BE2C (cell line): ENCODE measurements at regions not wholly inside any gene's neighbourhood (a gene's known extent, or its start where the extent isn't known, plus 50 kb on each side); places are given as distances from the start of the nearest gene placed in this dataset.

ENCODE experiments used
- DNase-seq: peaks from one replicate; pipeline ENCODE4 v3.0.0-alpha.2; 2020
- H3K27me3 ChIP-seq: fragments of 250-450 bp; sonication (Bioruptor Pico); 2 replicates; pipeline ENCODE4 v1.5.1; 2020; ENCODE audit warnings: mild to moderate bottlenecking
- H3K36me3 ChIP-seq: fragments of 250-450 bp; sonication (Bioruptor Pico); 2 replicates; pipeline ENCODE4 v1.5.1; 2020; ENCODE audit warnings: mild to moderate bottlenecking
- H3K4me1 ChIP-seq: fragments of 250-450 bp; sonication (Bioruptor Pico); 2 replicates; pipeline ENCODE4 v1.5.1; 2020
- H3K4me3 ChIP-seq: 2 replicates; pipeline ENCODE4 v1.5.1; 2011; ENCODE audit warnings: low read depth, low read length
- H3K9me3 ChIP-seq: fragments of 250-450 bp; sonication (Bioruptor Pico); 2 replicates; pipeline ENCODE4 v1.5.1; 2020
- CTCF ChIP-seq: IDR thresholded peaks from 2 replicates; pipeline ENCODE4 v1.5.1; 2012; ENCODE audit warnings: mild to moderate bottlenecking, low read depth, low read length

DNA sequence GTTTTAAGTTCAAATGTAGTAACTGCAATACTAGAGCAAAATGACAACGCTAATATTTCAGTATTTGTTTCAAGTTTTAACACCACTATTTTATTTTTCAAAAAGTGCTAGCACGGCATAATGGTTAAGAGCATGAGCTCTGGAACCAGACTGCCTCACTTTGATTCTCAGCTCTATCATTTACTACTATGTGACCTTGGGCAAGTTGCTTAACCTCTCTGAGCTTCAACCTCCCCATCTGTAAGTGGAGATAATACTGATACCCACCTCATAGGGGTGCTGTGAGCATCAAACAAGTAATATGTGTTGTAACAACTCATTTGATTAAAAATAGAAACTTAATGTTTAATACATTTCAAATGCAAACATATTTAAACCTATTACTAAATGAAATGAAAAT is 115.4 kb upstream of the NPHP3 start:
- no peak for TF ChIP-seq CTCF
- no peaks in the 10 kb centered on the region for H3K27me3 ChIP-seq

DNA sequence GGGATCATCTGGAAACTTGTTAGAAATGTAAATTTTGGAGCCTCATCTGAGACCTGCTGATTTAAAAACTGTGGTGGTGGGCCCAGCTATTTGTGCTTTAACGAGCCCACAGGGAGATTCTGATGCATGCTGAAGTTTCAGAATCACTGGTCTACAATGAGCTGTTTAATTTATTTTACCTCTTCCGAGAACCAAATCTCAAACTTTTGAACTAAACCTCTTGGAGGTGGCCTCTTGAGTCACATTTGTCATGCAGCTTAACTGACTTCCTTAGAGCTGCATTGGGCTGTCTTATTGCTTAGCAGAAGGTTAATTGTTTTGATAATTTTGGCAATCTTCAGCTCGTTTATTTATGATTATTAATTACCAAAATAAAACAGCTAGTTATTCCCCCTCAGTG is 112.1 kb upstream of the NPHP3 start:
- Histone ChIP-seq H3K36me3 (no peaks in the 10 kb centered on the region), H3K27me3 (no peaks in the 10 kb centered on the region), H3K4me1 (no peaks in the 10 kb centered on the region), H3K9me3 (no peaks in the 10 kb centered on the region), H3K4me3 (no peak overlapping the region)
- no peak for TF ChIP-seq CTCF
- DNase-seq: no peak

More for the DNA sequence above, 115.4 kb upstream of the NPHP3 start:
- Histone ChIP-seq H3K4me1 (no peaks in the 10 kb centered on the region), H3K4me3 (no peak overlapping the region), H3K9me3 (no peaks in the 10 kb centered on the region), H3K36me3 (no peaks in the 10 kb centered on the region)
- no peak for DNase-seq

DNA sequence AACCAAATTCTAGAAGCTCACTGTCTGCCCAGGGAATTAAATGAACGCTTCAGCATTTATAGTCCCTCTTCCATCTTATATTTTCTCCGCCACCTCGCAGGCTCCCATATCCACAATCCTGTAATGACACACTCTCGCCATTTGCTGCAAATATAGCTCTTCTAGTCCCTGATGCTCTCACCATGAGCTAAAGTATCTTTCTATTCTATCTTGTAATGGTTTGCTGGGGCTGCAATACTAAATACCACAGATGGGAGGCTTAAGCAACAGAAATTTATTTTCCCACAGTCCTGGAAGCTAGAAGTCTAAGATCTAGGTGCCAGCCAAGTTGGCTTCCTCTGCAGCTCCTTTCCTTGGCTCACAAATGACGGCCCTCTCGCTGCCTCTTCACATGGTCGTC is 106.9 kb upstream of the NPHP3 start:
- no peaks in the 10 kb centered on the region for H3K9me3 ChIP-seq
- no peak for TF ChIP-seq CTCF
- no peak overlapping the region for H3K4me3 ChIP-seq
- H3K36me3 ChIP-seq: no peaks in the 10 kb centered on the region
- H3K4me1 ChIP-seq: no peaks in the 10 kb centered on the region
- no peaks in the 10 kb centered on the region for H3K27me3 ChIP-seq
- no peak for DNase-seq

DNA sequence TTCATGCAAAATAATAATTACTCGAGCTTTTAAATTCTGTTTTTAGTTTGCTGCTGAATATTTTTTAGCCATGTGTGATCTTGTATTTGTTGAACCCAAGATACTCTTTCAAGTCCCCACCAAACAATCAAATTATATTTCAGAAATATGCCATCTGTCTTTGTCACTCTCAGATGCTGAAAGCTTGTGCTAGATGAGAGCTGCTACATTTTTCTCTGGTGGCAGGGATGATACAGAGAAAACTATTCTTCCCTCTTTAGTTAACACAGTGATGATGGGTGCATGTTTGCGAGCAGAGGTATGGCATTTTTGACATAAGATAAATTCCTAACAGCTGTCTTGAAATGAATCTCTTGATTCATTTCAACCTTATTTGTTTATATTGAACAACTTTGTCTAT is 100.6 kb upstream of the NPHP3 start:
- Histone ChIP-seq H3K4me1 (no peaks in the 10 kb centered on the region), H3K9me3 (no peaks in the 10 kb centered on the region), H3K36me3 (no peaks in the 10 kb centered on the region), H3K4me3 (no peak overlapping the region), H3K27me3 (no peaks in the 10 kb centered on the region)
- no peak for TF ChIP-seq CTCF
- no peak for DNase-seq

DNA sequence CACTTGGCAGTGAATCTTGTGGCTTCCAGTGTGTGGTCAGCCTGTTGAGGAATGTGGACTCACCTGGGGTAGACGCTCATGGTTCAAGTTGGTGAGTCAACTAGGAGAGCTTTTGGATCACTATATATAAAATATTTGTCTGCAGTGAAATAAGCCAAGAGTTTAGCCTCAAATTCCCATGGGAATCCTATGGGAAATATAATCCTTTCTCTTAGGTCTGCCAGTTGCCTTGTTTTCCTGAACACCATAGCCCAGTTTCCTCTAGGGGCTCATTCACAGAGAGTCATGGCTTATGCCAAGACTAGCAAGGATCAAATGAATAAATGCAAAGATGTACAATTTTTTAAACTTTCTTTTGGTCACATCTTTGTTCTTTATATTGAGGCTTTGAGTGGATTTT is 100.1 kb upstream of the NPHP3 start:
- no peak overlapping the region for H3K4me3 ChIP-seq
- H3K36me3 ChIP-seq: no peaks in the 10 kb centered on the region
- DNase-seq: no peak
- no peaks in the 10 kb centered on the region for H3K9me3 ChIP-seq
- H3K27me3 ChIP-seq: no peaks in the 10 kb centered on the region
- TF ChIP-seq CTCF: no peak
- H3K4me1 ChIP-seq: no peaks in the 10 kb centered on the region

DNA sequence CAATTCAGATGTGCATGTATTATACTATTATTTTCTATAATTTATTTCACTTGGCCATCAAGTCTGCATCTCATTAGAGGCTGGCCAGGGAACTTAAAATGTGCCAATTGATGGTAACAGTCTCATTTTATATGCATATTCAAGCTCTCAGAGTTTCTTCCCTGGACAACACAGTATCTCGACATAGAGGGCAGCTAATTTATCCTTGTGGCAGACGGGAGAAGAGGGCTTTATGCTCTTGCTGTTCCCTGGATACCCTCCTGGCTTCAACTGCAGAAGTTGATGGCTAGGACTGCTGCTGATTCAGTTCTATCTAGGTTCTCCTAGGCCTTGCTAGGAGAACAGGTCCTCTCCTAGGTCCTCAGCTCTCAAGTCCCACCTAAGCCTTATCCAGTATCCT is 99.1 kb upstream of the NPHP3 start:
- Histone ChIP-seq H3K36me3 (no peaks in the 10 kb centered on the region), H3K9me3 (no peaks in the 10 kb centered on the region), H3K27me3 (no peaks in the 10 kb centered on the region), H3K4me1 (no peaks in the 10 kb centered on the region), H3K4me3 (no peak overlapping the region)
- no peak for DNase-seq
- TF ChIP-seq CTCF: no peak
